Cardiac muscle cell (in vitro differentiated cells and primary cell): ENCODE measurements at regions not wholly inside any gene's neighbourhood (a gene's known extent, or its start where the extent isn't known, plus 50 kb on each side); places are given as distances from the start of the nearest gene placed in this dataset.
A peak's percentile ranks its signal among the peaks of the same experiment; 100 is the strongest.

Experiments used
- DNase-seq, 2 donors: peaks; one replicate each; pipeline versions ENCODE4 v3.0.0 to v3.0.0-alpha.2; 2010 to 2017; ENCODE audit warnings: low read depth in 1 of 2, low spot score in 1 of 2
- H3K27ac ChIP-seq: fragments of 200-600 bp; sonication (generic); 2 replicates; pipeline ENCODE4 v1.5.1; 2016
- H3K27me3 ChIP-seq: fragments of 200-600 bp; sonication (generic); 2 replicates; pipeline ENCODE4 v1.6.0; 2016; ENCODE audit warnings: control low read depth
- H3K36me3 ChIP-seq: fragments of 200-600 bp; sonication (generic); 2 replicates; pipeline ENCODE4 v1.5.1; 2016; ENCODE audit warnings: control low read depth
- H3K4me1 ChIP-seq: fragments of 200-600 bp; sonication (generic); 2 replicates; pipeline ENCODE4 v1.8.1; 2017; ENCODE audit warnings: low read depth, mild to moderate bottlenecking, mixed run types
- H3K4me3 ChIP-seq: fragments of 200-600 bp; sonication (generic); 2 replicates; pipeline ENCODE4 v1.5.1; 2016; ENCODE audit warnings: mild to moderate bottlenecking
- H3K9me3 ChIP-seq: fragments of 200-600 bp; sonication (generic); 2 replicates; pipeline ENCODE4 v1.5.1; 2017; ENCODE audit warnings: low read depth, mild to moderate bottlenecking, control low read depth
- TF ChIP-seq, protein P1 (sequence below): IDR thresholded peaks from 2 replicates; pipeline ENCODE4 v1.5.1; 2012; ENCODE audit warnings: low read depth, mild to moderate bottlenecking, low read length

DNA sequence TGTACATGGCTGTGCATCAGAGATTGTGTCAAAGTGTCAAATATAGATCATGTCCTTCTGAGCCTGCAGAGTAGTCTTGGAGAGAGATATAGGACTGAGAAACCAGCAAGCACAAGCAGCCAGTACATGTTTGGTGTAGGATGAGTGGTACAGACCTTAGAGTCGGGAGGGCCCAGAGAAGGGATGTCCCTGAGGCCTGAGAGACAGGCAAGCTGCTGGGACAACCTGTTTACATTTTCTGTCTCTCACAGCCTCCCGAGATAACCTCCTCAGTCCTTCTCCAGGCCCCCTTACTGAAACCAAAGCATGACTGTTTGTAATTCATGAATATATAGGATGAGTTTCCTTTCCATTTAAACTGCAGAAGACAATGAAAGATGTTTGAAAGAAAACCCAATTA is 182.4 kb upstream of the STT3B start:
- no peaks in the 10 kb centered on the region for H3K27me3 ChIP-seq
- no peak overlapping the region for H3K4me3 ChIP-seq
- no peak overlapping the region for H3K27ac ChIP-seq
- DNase-seq, result no peak
- H3K36me3 ChIP-seq, result no peaks in the 10 kb centered on the region
- no peaks in the 10 kb centered on the region for H3K9me3 ChIP-seq
- TF ChIP-seq, protein P1, sequence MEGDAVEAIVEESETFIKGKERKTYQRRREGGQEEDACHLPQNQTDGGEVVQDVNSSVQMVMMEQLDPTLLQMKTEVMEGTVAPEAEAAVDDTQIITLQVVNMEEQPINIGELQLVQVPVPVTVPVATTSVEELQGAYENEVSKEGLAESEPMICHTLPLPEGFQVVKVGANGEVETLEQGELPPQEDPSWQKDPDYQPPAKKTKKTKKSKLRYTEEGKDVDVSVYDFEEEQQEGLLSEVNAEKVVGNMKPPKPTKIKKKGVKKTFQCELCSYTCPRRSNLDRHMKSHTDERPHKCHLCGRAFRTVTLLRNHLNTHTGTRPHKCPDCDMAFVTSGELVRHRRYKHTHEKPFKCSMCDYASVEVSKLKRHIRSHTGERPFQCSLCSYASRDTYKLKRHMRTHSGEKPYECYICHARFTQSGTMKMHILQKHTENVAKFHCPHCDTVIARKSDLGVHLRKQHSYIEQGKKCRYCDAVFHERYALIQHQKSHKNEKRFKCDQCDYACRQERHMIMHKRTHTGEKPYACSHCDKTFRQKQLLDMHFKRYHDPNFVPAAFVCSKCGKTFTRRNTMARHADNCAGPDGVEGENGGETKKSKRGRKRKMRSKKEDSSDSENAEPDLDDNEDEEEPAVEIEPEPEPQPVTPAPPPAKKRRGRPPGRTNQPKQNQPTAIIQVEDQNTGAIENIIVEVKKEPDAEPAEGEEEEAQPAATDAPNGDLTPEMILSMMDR, result no peak
- H3K4me1 ChIP-seq, result no peaks in the 10 kb centered on the region

GRCh38 chr3:31352331-31352730 is 180.4 kb upstream of the STT3B start:
- H3K27me3 ChIP-seq, result no peaks in the 10 kb centered on the region
- no peak for DNase-seq
- H3K27ac ChIP-seq, result no peak overlapping the region

GRCh38 chr3:31353166-31353565 is 179.6 kb upstream of the STT3B start:
- Histone ChIP-seq H3K4me1 (no peaks in the 10 kb centered on the region), H3K4me3 (no peak overlapping the region), H3K9me3 (no peaks in the 10 kb centered on the region), H3K27ac (no peak overlapping the region), H3K27me3 (no peaks in the 10 kb centered on the region), H3K36me3 (no peaks in the 10 kb centered on the region)
- TF ChIP-seq, protein P1, result no peak
- no peak for DNase-seq

More at GRCh38 chr3:31352331-31352730, 180.4 kb upstream of the STT3B start:
- Histone ChIP-seq H3K4me3 (no peak overlapping the region), H3K9me3 (no peaks in the 10 kb centered on the region), H3K36me3 (no peaks in the 10 kb centered on the region), H3K4me1 (no peaks in the 10 kb centered on the region)
- TF ChIP-seq, protein P1, result no peak

- no peaks in the 10 kb centered on the region for H3K9me3 ChIP-seq
- H3K4me3 ChIP-seq, result no peak overlapping the region
- no peak overlapping the region for H3K27ac ChIP-seq
- H3K4me1 ChIP-seq, result no peaks in the 10 kb centered on the region
- no peaks in the 10 kb centered on the region for H3K36me3 ChIP-seq
- no peaks in the 10 kb centered on the region for H3K27me3 ChIP-seq
- DNase-seq, result peak in 1 of 2 donors; percentile 13
- TF ChIP-seq, protein P1, result no peak
Observed at GRCh38 chr3:31354373-31354772, 178.4 kb upstream of the STT3B start.

DNA sequence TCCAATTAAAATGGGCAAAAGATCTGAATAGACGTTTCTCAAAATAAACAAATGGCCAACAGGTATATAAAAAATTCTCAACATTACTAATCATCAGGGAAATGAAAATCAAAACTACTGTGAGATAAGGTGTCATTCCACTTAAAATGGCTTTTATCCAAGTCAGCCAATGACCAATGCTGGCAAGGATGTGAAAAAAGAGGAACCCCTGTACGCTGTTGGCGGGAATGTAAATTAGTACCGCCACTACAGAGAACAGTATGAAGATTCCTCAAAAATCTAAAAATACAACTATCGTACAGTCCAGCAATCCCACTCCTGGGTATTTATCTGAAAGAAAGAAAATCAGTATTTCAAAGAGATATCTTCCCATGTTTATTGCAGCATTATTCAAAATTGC is 176.9 kb upstream of the STT3B start:
- Histone ChIP-seq H3K27me3 (no peaks in the 10 kb centered on the region), H3K4me1 (peaks cover 1% of the 10 kb centered on the region), H3K4me3 (no peak overlapping the region), H3K9me3 (no peaks in the 10 kb centered on the region), H3K27ac (no peak overlapping the region), H3K36me3 (no peaks in the 10 kb centered on the region)
- TF ChIP-seq, protein P1, result no peak
- no peak for DNase-seq

DNA sequence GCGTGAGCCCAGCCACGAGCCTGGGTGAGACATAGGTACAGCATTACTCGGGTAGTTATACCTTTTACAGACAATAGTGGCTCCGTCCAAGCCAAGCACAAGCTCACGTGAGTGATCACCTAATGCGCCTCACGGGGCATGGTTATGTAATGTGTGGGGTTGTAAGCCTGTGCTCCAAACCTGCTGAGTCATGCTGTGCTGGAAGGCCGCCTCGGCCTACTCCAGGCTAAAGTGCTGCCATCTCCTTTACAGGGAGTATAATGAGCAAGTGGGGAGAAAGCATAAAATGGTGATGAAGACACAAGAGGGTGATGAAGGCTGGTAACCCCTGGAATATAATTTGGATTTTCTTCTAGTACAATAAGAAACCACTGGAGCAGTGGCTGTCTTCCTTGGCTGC is 175.8 kb upstream of the STT3B start:
- Histone ChIP-seq H3K27me3 (no peaks in the 10 kb centered on the region), H3K36me3 (no peaks in the 10 kb centered on the region), H3K27ac (no peak overlapping the region), H3K9me3 (no peaks in the 10 kb centered on the region), H3K4me1 (peaks cover 9% of the 10 kb centered on the region), H3K4me3 (no peak overlapping the region)
- TF ChIP-seq, protein P1, result no peak
- peak in 1 of 2 donors; percentile 41 for DNase-seq
